C1 segment of cervical spinal cord (tissue), 14 donors: ENCODE measurements at regions not wholly inside any gene's neighbourhood (a gene's known extent, or its start where the extent isn't known, plus 50 kb on each side); places are given as distances from the start of the nearest gene placed in this dataset.
"Not testable (repeated sequence)": the region's sequence is repeated elsewhere in the genome, so short reads cannot be mapped to it uniquely, and the experiment has no call there.

Source experiments
- DNase-seq, 14 donors: peaks; one replicate each; lab custom pipeline; 2025; lab: John Stamatoyannopoulos, UW

DNA sequence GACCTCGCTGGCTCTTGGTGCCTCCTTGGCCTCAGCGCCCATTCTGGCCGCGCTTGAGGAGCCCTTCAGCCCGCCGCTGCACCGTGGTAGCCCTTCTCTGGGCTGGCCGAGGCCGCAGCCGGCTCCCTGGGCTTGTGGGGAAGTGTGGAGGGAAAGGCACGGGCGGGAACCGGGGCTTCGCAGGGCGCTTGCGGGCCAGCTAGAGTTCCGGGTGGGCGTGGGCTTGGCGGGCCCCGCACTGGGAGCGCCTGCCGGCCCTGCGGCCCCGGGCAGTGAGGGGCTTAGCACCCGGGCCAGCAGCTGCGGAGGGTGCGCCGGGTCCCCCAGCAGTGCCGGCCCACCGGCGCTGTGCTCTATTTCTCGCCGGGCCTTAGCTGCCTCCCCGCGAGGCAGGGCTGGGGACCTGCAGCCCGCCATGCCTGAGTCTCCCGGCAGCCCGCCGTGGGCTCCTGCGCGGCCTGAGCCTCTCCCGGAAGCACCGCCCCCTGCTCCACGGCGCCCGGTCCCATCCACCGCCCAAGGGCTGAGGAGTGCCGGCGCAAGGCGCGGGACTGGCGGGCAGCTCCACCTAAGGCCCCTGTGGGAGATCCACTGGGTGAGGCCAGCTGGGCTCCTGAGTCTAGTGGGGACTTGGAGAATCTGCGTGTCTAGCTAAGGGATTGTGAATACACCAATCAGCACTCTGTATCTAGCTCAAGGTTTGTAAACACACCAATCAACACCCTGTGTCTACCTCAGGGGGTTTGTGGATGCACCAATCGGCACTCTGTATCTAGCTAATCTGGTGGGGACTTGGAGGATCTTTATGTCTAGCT, 141.1 kb downstream of the SLCO4C1 start:
- DNase-seq, result not testable (repeated sequence)

DNA sequence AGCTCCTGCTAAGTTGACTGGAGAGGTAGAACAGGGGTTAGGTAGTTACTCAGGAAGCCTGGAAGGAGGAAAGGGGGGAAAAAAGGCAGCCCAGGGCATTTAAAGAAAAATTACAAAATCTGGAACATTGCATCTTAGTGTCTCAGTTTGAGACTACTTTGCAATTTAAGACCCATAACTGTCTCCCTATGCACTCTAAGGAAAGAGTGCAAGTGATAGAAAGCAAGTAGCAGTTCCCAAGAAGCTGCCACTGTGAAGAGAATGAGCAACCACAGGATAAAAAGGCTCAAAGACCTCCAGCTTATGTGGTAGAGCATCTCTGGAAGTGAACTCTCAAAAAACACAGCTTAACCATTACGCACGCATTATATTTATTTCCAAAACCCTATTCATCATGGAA, 141.8 kb downstream of the SLCO4C1 start:
- no peak for DNase-seq

DNA sequence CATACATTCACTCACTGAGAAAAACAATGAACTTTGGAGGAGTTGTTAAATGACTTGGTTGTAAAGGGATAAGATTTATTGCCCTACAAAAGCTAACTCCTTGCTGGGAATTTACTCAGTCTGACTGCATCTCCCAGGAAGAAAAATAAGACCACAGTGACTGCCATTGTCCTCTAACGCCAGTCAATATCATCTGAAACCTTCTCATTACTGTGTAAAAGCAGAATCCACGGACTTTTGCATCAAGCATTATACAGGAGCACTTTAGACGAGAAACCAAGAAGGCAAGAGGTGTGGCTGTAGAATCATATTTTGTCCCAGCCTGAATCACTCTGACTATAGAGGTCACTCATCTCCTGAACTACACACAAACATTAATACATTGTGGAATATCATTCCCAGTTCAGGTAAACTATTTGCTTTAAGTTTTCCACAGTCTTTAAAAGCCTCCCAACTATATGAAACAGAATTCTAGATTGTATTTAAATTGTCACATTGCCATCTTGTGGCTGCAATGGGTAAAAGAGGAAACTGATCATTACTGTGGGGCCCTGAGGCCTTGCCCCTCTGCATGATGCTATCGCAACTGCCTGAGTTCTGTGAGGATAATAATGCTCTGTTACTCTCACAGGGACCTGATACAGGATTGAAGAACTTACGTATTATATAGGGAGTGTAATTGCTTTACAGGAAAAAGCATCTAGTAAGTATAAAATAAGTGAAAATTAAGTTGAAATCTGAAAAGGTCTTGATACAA, 142.9 kb downstream of the SLCO4C1 start:
- no peak for DNase-seq

GRCh38 chr5:102139029-102139428, 157.1 kb downstream of the SLCO4C1 start:
- DNase-seq, result no peak

DNA sequence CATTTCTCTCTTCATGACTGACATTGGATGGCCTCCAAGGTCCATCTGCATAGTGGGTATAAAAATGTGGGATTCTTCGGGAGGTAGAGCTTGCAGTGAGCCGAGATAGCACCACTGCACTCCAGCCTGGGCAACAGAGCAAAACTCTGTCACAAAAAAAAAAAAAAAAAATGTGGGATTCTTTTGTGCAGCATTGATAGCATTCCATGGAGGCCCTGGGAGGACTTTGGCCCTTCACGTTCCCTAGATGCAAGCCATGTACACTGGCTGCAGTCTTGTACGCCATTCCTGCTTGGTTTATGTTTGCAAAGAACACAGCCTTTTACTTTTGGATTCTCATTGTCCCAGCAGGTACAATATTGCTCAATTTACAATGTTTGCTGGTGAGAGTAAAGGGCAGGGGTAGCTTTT, 157.8 kb downstream of the SLCO4C1 start:
- DNase-seq, result no peak

GRCh38 chr5:102130890-102131289, 165.2 kb downstream of the SLCO4C1 start:
- DNase-seq, result no peak

DNA sequence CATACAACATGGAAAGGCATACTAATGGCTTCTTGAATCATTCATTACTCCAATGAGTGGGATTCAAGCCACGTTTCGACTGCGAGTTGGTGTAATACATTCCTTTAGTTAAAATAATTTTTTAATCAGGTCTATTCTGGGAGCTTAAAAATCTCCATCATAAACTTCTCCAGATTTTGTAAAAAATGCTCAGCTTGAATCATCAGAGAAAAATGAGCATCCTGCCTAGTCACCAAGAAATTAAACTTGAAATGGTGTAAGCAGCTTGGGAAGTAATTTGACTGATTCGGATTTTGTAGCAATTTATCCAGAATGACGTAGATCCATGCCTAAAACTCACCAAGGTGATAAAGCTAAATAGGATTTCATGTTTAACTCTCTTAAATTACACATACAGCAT, 165.7 kb downstream of the SLCO4C1 start:
- no peak for DNase-seq

- DNase-seq, result no peak
Measured at GRCh38 chr5:102119252-102119651, 176.8 kb downstream of the SLCO4C1 start.

DNA sequence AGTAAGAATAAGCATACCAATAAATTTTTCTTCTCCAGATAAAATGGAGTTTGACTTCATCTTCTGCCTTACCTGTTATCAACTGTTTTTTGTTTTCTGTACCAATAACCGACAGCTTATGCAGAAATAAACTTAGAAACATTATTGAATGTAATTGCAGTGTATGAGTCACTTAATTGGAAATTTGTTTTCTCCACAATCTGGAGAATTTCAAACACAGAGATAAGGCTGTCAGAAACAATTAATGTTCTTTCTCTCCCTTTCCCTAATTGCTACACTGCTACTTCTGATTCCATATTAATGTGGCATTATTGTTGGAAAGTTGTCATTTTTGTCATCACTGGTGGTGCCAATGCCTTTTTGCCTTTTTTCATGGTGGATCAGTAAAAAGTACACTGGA, 180.3 kb downstream of the SLCO4C1 start:
- no peak for DNase-seq

- no peak for DNase-seq
Measured at GRCh38 chr5:102114525-102115069, 181.5 kb downstream of the SLCO4C1 start.

DNA sequence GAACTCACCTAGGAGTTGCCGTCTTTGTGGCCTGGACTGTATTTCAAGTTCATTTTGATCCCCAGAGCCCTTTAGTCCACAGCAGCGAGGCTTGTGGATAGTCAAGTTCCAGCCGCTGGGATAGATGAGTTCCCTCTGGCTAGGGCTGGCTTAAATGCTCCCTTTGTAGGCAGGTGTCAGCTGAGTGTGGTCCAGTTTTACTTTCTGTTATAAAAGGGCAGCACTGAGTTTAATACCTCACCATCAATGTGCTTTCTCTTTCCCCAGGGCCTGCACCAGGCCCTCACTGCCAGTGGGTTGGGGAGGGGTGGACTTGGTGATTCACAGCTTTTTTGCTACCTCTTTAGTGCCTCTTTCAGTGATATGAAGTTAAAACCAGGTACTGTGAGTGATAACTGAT, 188.2 kb downstream of the SLCO4C1 start:
- DNase-seq, result no peak

GRCh38 chr5:102106599-102106998, 189.5 kb downstream of the SLCO4C1 start:
- DNase-seq, result no peak

DNA sequence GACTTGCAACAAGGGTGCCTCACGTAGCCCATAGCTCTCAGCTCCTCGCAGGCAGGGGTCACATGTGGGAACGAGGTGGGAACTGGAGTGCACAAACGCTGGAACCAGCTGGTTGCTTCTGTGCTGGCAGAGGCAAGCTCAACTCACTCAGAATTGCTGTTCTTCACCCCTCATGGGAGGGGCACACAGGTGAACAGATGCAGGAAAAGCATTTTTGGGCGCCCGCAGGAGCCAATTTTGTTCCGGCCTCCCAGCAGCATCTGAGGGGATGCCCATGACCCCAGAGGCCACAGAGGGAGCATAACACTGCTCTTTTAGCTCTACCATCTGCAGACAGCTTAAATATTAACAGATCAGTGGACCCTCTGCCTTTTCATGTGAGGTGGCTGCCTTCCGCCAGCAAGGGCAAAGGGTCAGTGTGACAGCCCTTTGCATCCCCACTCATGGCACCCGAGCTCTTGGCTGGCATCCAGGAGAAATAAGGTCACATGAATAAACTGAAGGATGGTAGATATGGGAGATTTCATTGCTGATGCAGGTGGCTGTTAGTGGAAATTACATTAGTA, 196.2 kb downstream of the SLCO4C1 start:
- DNase-seq, result no peak

GRCh38 chr5:102099083-102099482, 197.0 kb downstream of the SLCO4C1 start:
- not testable (repeated sequence) for DNase-seq

DNA sequence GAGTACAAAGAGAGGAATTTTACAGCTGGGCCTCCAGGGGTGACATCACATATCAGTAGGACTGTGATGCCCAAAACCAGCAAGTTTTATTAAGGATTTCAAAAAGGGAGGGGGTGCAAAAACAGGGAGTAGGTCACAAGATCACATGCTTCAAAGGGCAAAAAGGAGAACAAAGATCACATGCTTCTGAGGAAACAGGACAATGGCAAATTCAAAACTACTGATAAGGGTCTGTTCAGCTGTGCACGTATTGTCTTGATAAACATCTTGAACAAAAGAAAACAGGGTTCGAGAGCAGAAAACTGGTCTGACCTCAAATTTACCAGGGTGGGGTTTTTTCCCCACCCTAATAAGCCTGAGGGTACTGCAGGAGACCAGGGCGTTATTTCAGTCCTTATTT, 197.5 kb downstream of the SLCO4C1 start:
- not testable (repeated sequence) for DNase-seq

GRCh38 chr5:102090770-102091169, 205.3 kb downstream of the SLCO4C1 start:
- DNase-seq, result no peak

DNA sequence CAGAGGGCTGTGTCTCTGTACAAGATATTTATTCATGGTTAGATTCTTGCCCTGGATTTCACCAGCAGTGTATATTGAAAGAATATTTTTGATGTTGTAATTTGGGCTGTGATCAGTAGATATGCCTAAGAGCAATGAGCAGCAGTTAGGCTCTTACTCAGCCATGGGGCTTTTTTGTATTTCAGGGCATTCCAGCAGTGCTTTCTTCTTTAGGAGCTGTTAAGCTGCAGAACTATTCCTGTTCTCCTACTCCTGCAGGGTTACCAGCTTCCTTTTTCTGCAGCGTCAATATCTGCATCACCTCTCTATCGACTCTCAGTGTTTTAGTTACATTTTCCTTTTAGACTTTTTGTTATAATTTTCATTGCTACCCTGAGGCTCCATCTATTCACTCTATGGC, 206.2 kb downstream of the SLCO4C1 start:
- no peak for DNase-seq

- DNase-seq, result no peak
Measured at GRCh38 chr5:102087906-102088305, 208.2 kb downstream of the SLCO4C1 start.

GRCh38 chr5:102080288-102080687, 215.8 kb downstream of the SLCO4C1 start:
- no peak for DNase-seq

- no peak for DNase-seq
Measured at GRCh38 chr5:102077920-102078319, 218.2 kb downstream of the SLCO4C1 start.

DNA sequence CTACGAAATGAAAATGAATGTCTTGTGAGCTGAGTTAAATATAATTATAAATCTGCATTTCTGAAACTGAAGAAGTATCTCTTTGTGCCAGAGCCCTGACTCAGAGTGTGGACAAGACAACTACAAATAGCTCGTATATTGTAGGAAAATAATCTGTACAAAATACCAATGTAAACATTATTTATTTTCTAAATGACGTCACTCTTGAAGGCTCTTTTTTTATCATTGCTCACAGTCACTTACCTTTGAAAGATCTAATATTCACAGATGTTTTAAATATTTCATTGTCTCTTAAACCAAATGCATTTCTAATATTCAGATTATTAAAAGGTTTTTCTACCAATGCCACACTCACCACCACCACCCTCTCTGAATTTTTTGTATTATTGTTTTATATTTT, 226.1 kb downstream of the SLCO4C1 start:
- no peak for DNase-seq

- no peak for DNase-seq
Measured at GRCh38 chr5:102068870-102069269, 227.2 kb downstream of the SLCO4C1 start.
